Pancreas (tissue), 10 donors: ENCODE measurements at regions not wholly inside any gene's neighbourhood (a gene's known extent, or its start where the extent isn't known, plus 50 kb on each side); places are given as distances from the start of the nearest gene placed in this dataset.

Source experiments
- ATAC-seq, 4 donors: fragments of 200-7000 bp; cut with Tn5 transposase; one replicate each; pipeline versions ENCODE4 v1.8.0 to v1.9.1; 2020; ENCODE audit warnings: mild to moderate bottlenecking in 4 of 4, moderate library complexity in 4 of 4
- DNase-seq, 6 donors: peaks; one replicate each; pipeline ENCODE4 v3.0.0-alpha.2; 2020
- FAIRE-seq: peaks from 2 replicates; lab custom pipeline; 2012; peaks lifted over from hg19 to GRCh38; lab: Jason Lieb, UNC
- H3K27ac ChIP-seq, 4 donors: fragments of 200-600 bp; sonication (generic); 1 replicate in 3 of 4; 2 replicates in 1 of 4; pipeline versions ENCODE4 v1.5.0 to v1.8.0; 2020
- H3K27me3 ChIP-seq, 4 donors: fragments of 200-600 bp; one replicate each; pipeline ENCODE4 v1.8.0; 2021
- H3K36me3 ChIP-seq, 3 donors: fragments of 200-600 bp; sonication (generic) in 1 of 3; one replicate each; pipeline versions ENCODE4 v1.5.0 to v1.8.0; 2020 to 2021
- H3K4me1 ChIP-seq, 3 donors: fragments of 200-600 bp; one replicate each; pipeline ENCODE4 v1.8.0; 2021
- H3K4me3 ChIP-seq, 4 donors: fragments of 200-600 bp; sonication (generic) in 2 of 4; one replicate each; pipeline versions ENCODE4 v1.5.0 to v1.8.0; 2020 to 2021
- H3K9me3 ChIP-seq, 4 donors: fragments of 200-600 bp; one replicate each; pipeline ENCODE4 v1.8.0; 2021
- WGBS, 2 donors: extraction: QIAGEN DNeasy Blood & Tissue Kit; methylation state at CpG; one replicate each; pipeline ENCODE4 v1.1.7; 2013; 5-methylcytosine and 5-hydroxymethylcytosine counted together
- intact Hi-C, 3 donors: fragments of 100-400 bp; cut with DNase I; formaldehyde crosslinking; loops; one replicate each; pipeline versions ENCODE4 v1.11.1 to v1.14.2; 2022
- TF ChIP-seq, protein P1 (sequence below), 4 donors: fragments of 200-600 bp; sonication (generic) in 3 of 4; IDR thresholded peaks; one replicate each; pipeline versions ENCODE4 v1.5.0 to v1.8.0; 2021; ENCODE audit warnings: antibody characterized with exemption in 4 of 4
- donor health status: healthy with polysubstance abuse.
- donor health status: DM: no; HTN: no; CAD: no; lungs with moderate emphysema.
- donor health status: DM: no; HTN: no; CAD: no.
- donor health status: control.
- donor health status: control.
- donor health status: Bipolar disorder and iron deficiency.
- donor health status: DM: yes; HTN: yes; CAD: no.
- donor health status: DM: no; HTN: no; CAD: no.
- donor health status: DM: no; HTN: no; CAD: no.
- donor health status: DM: yes; HTN: yes; CAD: no.

DNA sequence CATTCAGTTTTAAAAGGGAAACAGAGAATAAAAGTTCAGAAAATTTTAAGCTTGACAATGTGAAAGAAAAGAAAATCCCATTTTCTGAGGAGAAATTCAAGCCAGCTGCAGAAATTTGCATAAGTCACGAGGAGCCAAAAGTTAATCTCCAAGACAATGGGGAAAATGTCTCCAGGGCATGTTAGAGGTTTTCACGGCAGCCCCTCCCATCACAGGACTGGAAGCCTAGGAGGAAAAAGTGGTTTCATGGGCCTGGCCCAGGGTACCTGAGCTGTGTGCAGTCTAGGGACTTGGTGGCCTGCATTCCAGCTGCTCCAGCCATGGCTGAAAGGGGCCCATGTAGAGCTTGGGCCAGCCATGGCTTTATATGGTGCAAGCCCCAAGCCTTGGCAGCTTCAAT, 59.6 kb upstream of the NXPH1 start:
- Histone ChIP-seq H3K27me3 (peaks cover 0 to 5% (median 0%) of the 10 kb centered on the region in 4 donors), H3K9me3 (no peaks in the 10 kb centered on the region), H3K4me3 (no peak overlapping the region), H3K36me3 (no peaks in the 10 kb centered on the region), H3K27ac (no peak overlapping the region), H3K4me1 (no peaks in the 10 kb centered on the region)
- 65 to 72% methylated on average over 2 of the region's 2 CpGs for WGBS, 2 donors
- FAIRE-seq (no peak), ATAC-seq (no peak), DNase-seq (no peak)
- intact Hi-C loops: no loop called here
- TF ChIP-seq, protein P1, sequence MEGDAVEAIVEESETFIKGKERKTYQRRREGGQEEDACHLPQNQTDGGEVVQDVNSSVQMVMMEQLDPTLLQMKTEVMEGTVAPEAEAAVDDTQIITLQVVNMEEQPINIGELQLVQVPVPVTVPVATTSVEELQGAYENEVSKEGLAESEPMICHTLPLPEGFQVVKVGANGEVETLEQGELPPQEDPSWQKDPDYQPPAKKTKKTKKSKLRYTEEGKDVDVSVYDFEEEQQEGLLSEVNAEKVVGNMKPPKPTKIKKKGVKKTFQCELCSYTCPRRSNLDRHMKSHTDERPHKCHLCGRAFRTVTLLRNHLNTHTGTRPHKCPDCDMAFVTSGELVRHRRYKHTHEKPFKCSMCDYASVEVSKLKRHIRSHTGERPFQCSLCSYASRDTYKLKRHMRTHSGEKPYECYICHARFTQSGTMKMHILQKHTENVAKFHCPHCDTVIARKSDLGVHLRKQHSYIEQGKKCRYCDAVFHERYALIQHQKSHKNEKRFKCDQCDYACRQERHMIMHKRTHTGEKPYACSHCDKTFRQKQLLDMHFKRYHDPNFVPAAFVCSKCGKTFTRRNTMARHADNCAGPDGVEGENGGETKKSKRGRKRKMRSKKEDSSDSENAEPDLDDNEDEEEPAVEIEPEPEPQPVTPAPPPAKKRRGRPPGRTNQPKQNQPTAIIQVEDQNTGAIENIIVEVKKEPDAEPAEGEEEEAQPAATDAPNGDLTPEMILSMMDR (IDR thresholded peaks at IDR 0.05): no peak

DNA sequence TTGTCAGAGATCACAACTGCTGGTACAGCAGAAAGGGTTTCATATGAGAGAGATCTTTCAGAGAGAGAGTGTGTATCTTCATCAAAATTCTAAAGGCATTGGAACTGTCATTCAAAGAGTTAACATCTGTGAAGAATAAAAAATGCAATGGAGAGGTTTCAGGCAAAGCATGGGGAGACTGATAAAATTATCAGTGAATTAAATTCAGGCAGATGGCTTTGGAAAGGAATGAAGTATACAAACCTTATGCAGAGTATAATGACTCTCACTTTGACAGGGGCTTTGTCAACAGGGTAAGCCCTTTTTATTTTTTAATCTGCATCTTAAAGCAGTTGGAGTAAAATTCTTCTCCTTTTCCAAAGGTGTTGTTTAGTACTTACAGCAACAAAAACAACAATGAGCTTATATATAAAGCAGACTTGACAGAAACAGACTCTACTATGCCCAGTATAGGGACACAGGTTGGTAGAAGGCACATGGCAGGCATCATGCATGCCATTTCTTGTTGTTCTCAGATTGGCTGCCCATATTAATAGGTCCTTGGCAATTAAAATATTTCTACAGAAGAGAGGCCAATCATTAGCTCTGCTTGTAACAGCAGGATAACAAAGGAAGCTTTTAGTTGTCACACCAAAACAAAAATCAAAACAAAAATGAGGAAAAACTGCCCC, 54.9 kb upstream of the NXPH1 start:
- TF ChIP-seq, protein P1 (IDR thresholded peaks at IDR 0.05): no peak
- no peaks in the 10 kb centered on the region for H3K9me3 ChIP-seq
- no peak for DNase-seq
- no peaks in the 10 kb centered on the region for H3K36me3 ChIP-seq
- no peak for ATAC-seq
- H3K27ac ChIP-seq: no peak overlapping the region
- H3K4me1 ChIP-seq: no peaks in the 10 kb centered on the region
- intact Hi-C loops: no loop called here
- peaks cover 0 to 5% (median 0%) of the 10 kb centered on the region in 4 donors for H3K27me3 ChIP-seq
- no peak overlapping the region for H3K4me3 ChIP-seq
- FAIRE-seq: no peak

DNA sequence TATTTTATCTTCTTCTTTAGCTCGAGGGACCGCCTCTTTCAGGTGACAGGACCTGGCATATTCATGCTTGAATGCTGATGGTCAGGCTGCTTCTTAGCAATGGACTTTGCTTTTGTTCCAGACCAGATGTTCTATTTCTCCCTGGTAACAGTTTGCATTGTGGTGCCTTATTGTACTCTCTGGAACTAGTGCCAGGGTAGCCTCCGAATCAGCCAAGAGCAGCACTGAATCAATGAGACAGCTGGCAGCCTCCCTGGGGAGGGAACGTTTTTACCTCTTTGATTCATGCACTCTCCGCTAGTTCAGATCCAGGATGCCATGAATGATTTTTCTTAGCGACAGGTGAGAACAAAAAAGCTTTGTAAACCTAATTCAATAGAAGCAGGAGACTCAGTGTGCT, 54.1 kb upstream of the NXPH1 start:
- Histone ChIP-seq H3K4me1 (no peaks in the 10 kb centered on the region), H3K27ac (no peak overlapping the region), H3K27me3 (peaks cover 0 to 5% (median 0%) of the 10 kb centered on the region in 4 donors), H3K4me3 (no peak overlapping the region), H3K36me3 (no peaks in the 10 kb centered on the region), H3K9me3 (no peaks in the 10 kb centered on the region)
- WGBS, 2 donors: 7 to 13% methylated on average over 6 of the region's 6 CpGs
- DNase-seq (peak in 2 of 6 donors; percentile 7 to 23), ATAC-seq (peak in 3 of 4 donors; percentile 39 to 86 (median 74)), FAIRE-seq (no peak)
- TF ChIP-seq, protein P1 (IDR thresholded peaks at IDR 0.05): no peak
- intact Hi-C loops: no loop called here

DNA sequence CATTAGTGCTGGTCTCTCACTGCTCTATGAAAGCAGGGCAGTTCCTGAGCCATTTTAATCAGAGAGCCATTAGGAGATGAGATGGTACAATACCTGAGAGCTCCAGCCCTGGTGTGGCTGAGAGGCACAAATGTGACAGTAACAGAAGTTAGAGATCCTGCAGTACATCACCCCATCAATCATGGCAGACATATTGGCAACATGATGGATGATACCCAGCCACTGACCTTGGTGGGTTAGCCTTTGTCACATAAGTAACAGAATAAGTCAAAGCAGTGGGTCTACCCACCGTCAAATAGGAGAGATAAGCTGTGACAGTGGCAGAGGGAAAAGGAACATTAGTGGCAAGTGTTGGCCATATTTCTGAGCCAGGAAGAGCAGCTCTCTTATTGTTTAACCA, 53.3 kb upstream of the NXPH1 start:
- Histone ChIP-seq H3K36me3 (no peaks in the 10 kb centered on the region), H3K27ac (no peak overlapping the region), H3K27me3 (peaks cover 0 to 5% (median 0%) of the 10 kb centered on the region in 4 donors), H3K4me3 (no peak overlapping the region), H3K4me1 (no peaks in the 10 kb centered on the region), H3K9me3 (no peaks in the 10 kb centered on the region)
- ATAC-seq: no peak
- no peak for FAIRE-seq
- WGBS, 2 donors: 5 to 13% methylated on average over 1 of the region's 1 CpG
- intact Hi-C loops: no loop called here
- no peak for DNase-seq
- TF ChIP-seq, protein P1 (IDR thresholded peaks at IDR 0.05): no peak

DNA sequence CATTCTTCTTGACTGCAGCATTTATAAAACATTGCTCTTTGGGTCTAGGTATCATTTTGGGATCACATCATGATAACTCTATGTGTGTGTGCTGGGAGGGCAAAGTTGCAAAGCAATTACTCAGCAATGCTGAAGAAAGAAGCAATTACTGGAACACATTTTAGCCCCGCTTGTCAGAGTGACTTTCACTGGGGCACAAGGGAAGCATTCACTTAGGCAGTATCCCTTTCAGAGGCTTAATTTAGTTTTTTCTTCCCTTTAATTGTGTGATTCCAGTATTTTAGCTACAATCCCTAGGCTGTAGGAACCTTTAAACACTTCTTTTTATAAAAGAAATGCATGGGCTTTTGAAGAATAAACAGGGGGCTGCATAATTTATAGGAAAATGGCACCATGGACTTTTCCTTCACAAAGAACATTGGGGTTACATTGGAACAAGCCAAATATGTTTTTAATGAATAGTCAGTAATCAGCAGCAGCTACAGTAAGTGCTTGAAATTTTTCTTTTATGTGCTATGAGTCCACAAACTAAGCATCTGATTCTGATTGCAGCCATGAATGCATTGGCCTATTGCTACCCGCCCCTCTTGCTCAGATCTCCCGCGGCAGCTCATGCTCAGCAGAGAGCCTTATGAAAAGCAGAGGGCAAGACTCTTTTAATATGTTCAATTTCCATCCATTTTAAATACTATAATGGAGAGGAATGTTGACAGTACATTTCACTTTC, 51.2 kb upstream of the NXPH1 start:
- ATAC-seq (no peak), FAIRE-seq (no peak), DNase-seq (no peak)
- Histone ChIP-seq H3K4me3 (no peak overlapping the region), H3K27me3 (no peaks in the 10 kb centered on the region), H3K9me3 (no peaks in the 10 kb centered on the region), H3K36me3 (no peaks in the 10 kb centered on the region), H3K4me1 (no peaks in the 10 kb centered on the region), H3K27ac (no peak overlapping the region)
- WGBS, 2 donors: 66 to 81% methylated on average over 4 of the region's 4 CpGs
- intact Hi-C loops: no loop called here
- TF ChIP-seq, protein P1 (IDR thresholded peaks at IDR 0.05): no peak
